IMR-90 (cell line): ENCODE measurements at regions not wholly inside any gene's neighbourhood (a gene's known extent, or its start where the extent isn't known, plus 50 kb on each side); places are given as distances from the start of the nearest gene placed in this dataset.

Experiments
- ATAC-seq: fragments of 200-7000 bp; cut with Tn5 transposase; 2 replicates; pipeline ENCODE4 v1.9.1; 2020; ENCODE audit warnings: low read depth, mild to moderate bottlenecking, moderate library complexity
- BruUV-seq: library from RNA; stranded (reverse); fragments of 400-500 nt; replicated peaks from 2 replicates; lab custom pipeline; 2021; lab: Mats Ljungman, UMichigan
- CTCF ChIA-PET: fragments of 300-600 bp; formaldehyde crosslinking; extraction: SDS; loops from one replicate; lab custom pipeline; 2021; ENCODE audit warnings: antibody characterized with exemption; lab: Yijun Ruan, JAX
- POLR2A ChIA-PET: fragments of 300-600 bp; sonication (Branson Sonifier 250); formaldehyde crosslinking; loops from one replicate; lab custom pipeline; 2022; ENCODE audit warnings: antibody characterized with exemption; ENCODE audit not compliant: unreplicated experiment; lab: Charles Lee
- DNase-seq: peaks from one replicate; pipeline ENCODE4 v3.0.0; 2013
- H2AFZ ChIP-seq: replicated peaks from 2 replicates; pipeline ENCODE3; 2013; ENCODE audit warnings: low read length, mild to moderate bottlenecking; ENCODE audit not compliant: poor library complexity
- H2AK5ac ChIP-seq: 2 replicates; pipeline ENCODE4 v1.6.1; 2013; ENCODE audit warnings: low read depth, low read length, inconsistent platforms
- H2AK9ac ChIP-seq: replicated peaks from 2 replicates; pipeline ENCODE3; 2013; ENCODE audit warnings: mild to moderate bottlenecking, low read depth, low read length, moderate library complexity; ENCODE audit not compliant: poor library complexity
- H2BK120ac ChIP-seq: 2 replicates; pipeline ENCODE4 v1.6.1; 2013; ENCODE audit warnings: low read depth, low read length, inconsistent platforms
- H2BK15ac ChIP-seq: 3 replicates; pipeline ENCODE4 v1.6.1; 2013; ENCODE audit warnings: low read depth, low read length, inconsistent platforms
- H2BK20ac ChIP-seq: 2 replicates; pipeline ENCODE4 v1.6.1; 2013; ENCODE audit warnings: low read depth, mild to moderate bottlenecking, inconsistent platforms, low read length, moderate library complexity
- H2BK5ac ChIP-seq: 2 replicates; pipeline ENCODE4 v1.6.1; 2013; ENCODE audit warnings: mild to moderate bottlenecking, low read depth, low read length, inconsistent platforms; ENCODE audit not compliant: poor library complexity, severe bottlenecking
- H3K14ac ChIP-seq: replicated peaks from 2 replicates; pipeline ENCODE4 v1.6.1; 2013; ENCODE audit warnings: low read depth, low read length, inconsistent platforms
- H3K18ac ChIP-seq: 2 replicates; pipeline ENCODE4 v1.6.1; 2013; ENCODE audit warnings: low read depth, low read length, control low read depth
- H3K23ac ChIP-seq: 2 replicates; pipeline ENCODE4 v1.6.1; 2013; ENCODE audit warnings: low read depth, low read length, inconsistent platforms
- H3K27ac ChIP-seq: 2 replicates; pipeline ENCODE4 v1.5.1; 2013; ENCODE audit warnings: mild to moderate bottlenecking, control low read depth, low read length; ENCODE audit not compliant: insufficient read depth
- H3K27me3 ChIP-seq: 2 replicates; pipeline ENCODE4 v1.6.1; 2013; ENCODE audit warnings: low read length; ENCODE audit not compliant: control insufficient read depth, insufficient read depth
- H3K36me3 ChIP-seq: 2 replicates; pipeline ENCODE4 v1.6.1; 2013; ENCODE audit warnings: low read length, mixed read lengths; ENCODE audit not compliant: control insufficient read depth, insufficient read depth
- H3K4ac ChIP-seq: 2 replicates; pipeline ENCODE4 v1.6.1; 2013; ENCODE audit warnings: low read depth, low read length, inconsistent platforms
- H3K4me1 ChIP-seq: 2 replicates; pipeline ENCODE4 v1.6.1; 2013; ENCODE audit warnings: low read length, mixed read lengths; ENCODE audit not compliant: control insufficient read depth, insufficient read depth
- H3K4me2 ChIP-seq: 2 replicates; pipeline ENCODE4 v1.6.1; 2013; ENCODE audit warnings: low read depth, mild to moderate bottlenecking, control low read depth, low read length, moderate library complexity
- H3K4me3 ChIP-seq: 2 replicates; pipeline ENCODE4 v1.5.1; 2013; ENCODE audit warnings: low read depth, mild to moderate bottlenecking, control low read depth, low read length, moderate library complexity; ENCODE audit not compliant: insufficient read depth
- H3K56ac ChIP-seq: 2 replicates; pipeline ENCODE4 v1.6.1; 2013; ENCODE audit warnings: low read length, inconsistent platforms; ENCODE audit not compliant: insufficient read depth; ENCODE audit errors: extremely low read depth
- H3K79me1 ChIP-seq, 2 experiments: 2 replicates each; pipeline ENCODE4 v1.6.1; 2013; ENCODE audit warnings: low read length in 2 of 2, inconsistent platforms in 1 of 2, low read depth in 1 of 2
- H3K9ac ChIP-seq: 2 replicates; pipeline ENCODE4 v1.6.1; 2013; ENCODE audit warnings: low read depth, low read length, control low read depth
- H3K9me1 ChIP-seq: 2 replicates; pipeline ENCODE4 v1.6.1; 2013; ENCODE audit warnings: low read length, inconsistent platforms; ENCODE audit not compliant: insufficient read depth
- H3K9me3 ChIP-seq: 2 replicates; pipeline ENCODE4 v1.6.1; 2013; ENCODE audit warnings: low read length; ENCODE audit not compliant: control insufficient read depth, insufficient read depth
- H4K20me1 ChIP-seq: 2 replicates; pipeline ENCODE4 v1.6.1; 2013; ENCODE audit warnings: low read length, inconsistent platforms; ENCODE audit not compliant: insufficient read depth
- H4K5ac ChIP-seq: 2 replicates; pipeline ENCODE4 v1.6.1; 2013; ENCODE audit warnings: mild to moderate bottlenecking, low read depth, low read length, control low read depth
- H4K8ac ChIP-seq, 2 experiments: 2 replicates each; pipeline ENCODE4 v1.6.1; 2013; ENCODE audit warnings: low read depth in 2 of 2, low read length in 2 of 2, control low read depth in 1 of 2, inconsistent platforms in 1 of 2
- H4K91ac ChIP-seq: 2 replicates; pipeline ENCODE4 v1.6.1; 2013; ENCODE audit warnings: low read depth, low read length, inconsistent platforms; ENCODE audit not compliant: insufficient read depth
- CEBPB ChIP-seq: IDR thresholded peaks from 2 replicates; pipeline ENCODE4 v1.6.1; 2012; ENCODE audit warnings: low read depth, low read length, improper control_type of control experiment
- FOS ChIP-seq: fragments of 150-350 bp; IDR thresholded peaks from 2 replicates; pipeline ENCODE4 v1.6.1; 2016; ENCODE audit warnings: low read depth, low read length
- MAFK ChIP-seq: IDR thresholded peaks from 2 replicates; pipeline ENCODE4 v1.6.1; 2012; ENCODE audit warnings: low read depth, low read length, improper control_type of control experiment
- MXI1 ChIP-seq: IDR thresholded peaks from 2 replicates; pipeline ENCODE4 v1.6.1; 2012; ENCODE audit warnings: low read depth, mild to moderate bottlenecking, low read length, moderate library complexity, borderline replicate concordance
- NFE2L2 ChIP-seq: fragments of 150-350 bp; IDR thresholded peaks from 2 replicates; pipeline ENCODE4 v1.6.1; 2016; ENCODE audit warnings: low read depth, mild to moderate bottlenecking, low read length
- SMC3 ChIP-seq: fragments of 150-350 bp; IDR thresholded peaks from 2 replicates; pipeline ENCODE4 v1.6.1; 2016; ENCODE audit warnings: low read depth, mild to moderate bottlenecking, antibody characterized with exemption, low read length, moderate library complexity
- WGBS, 2 experiments: methylation state at CpG; one replicate each; pipeline versions ENCODE4 v1.1.5 to v1.1.7; 2013; ENCODE audit warnings: missing lambda C conversion rate in 2 of 2; ENCODE audit not compliant: insufficient read length in 1 of 2; ENCODE audit errors: extremely low coverage in 2 of 2; 5-methylcytosine and 5-hydroxymethylcytosine counted together
- dilution Hi-C: fragments of 300-500 bp; cut with HindIII; formaldehyde crosslinking; loops from one replicate; pipeline ENCODE4 v1.14.3; 2018; ENCODE audit warnings: low sequenced_read_pairs; ENCODE audit not compliant: unreplicated experiment
- in situ Hi-C: fragments of 300-500 bp; cut with MboI; formaldehyde crosslinking; loops from 3 replicates; pipeline ENCODE4 v1.14.3; 2019; ENCODE audit warnings: low sequenced_read_pairs, inconsistent platforms, mixed read lengths
- intact Hi-C: fragments of 100-400 bp; cut with micrococcal nuclease; formaldehyde crosslinking; loops from 2 replicates; pipeline ENCODE4 v1.10.0; 2022

DNA sequence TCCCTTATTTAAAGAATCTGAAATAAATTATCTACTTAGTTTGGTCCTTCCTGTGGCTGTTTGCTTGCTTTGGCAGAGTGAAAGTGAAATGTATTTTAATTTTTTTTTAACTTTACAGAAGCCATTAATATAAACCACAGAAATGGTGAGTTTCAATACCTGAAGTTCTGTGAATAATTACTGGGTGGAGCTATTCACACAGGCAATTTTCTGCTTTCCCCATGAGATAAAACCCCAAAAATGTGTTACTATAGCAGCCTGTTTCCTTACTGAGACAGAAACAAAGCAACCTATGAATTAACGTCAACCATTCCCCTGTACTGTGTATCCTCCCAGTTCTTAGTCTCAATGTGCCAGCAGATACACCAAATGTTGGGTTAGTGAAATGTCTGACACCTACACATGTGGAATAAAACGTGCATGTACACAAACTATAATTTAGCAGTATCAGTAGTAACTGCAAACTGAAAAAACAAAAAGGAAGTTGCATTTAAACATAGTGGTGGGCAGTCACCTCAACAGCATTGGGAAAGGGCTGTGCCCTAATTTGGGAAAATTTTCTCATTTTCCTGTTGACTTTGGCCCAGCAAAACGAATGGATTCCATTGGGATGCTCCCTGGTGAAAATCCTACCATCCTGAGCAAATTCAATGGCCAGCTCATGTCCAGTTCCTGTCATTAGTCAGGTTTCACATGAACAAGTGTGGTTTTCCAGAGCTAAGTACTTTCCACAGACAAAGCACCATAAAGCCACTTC lies 73.1 kb upstream of the RMDN2 start:
- Histone ChIP-seq H3K9ac (no peak overlapping the region), H3K4ac (0 out of 2 replicates have a peak overlapping the region, but pooled peaks have one; percentile 31), H3K27me3 (no peaks in the 10 kb centered on the region), H4K8ac (no peak overlapping the region; a peak in 1 of 4 replicates), H2BK5ac (no peak overlapping the region), H2BK120ac (peak overlapping the region; percentile 2; the same call in 1 of the 2 replicates), H3K4me1 (peaks cover 14% of the 10 kb centered on the region), H2BK15ac (no peak overlapping the region), H2AFZ (no peak overlapping the region), H3K27ac (no peak overlapping the region), H3K4me3 (no peak overlapping the region), H3K56ac (no peak overlapping the region), H3K9me1 (peaks cover 11% of the 10 kb centered on the region), H3K79me1 (no peaks in the 10 kb centered on the region), H3K9me3 (no peaks in the 10 kb centered on the region), H3K23ac (no peak overlapping the region), H3K4me2 (no peak overlapping the region), H2BK20ac (peak overlapping the region; percentile 25; the same call in 1 of the 2 replicates), H2AK5ac (no peak overlapping the region), H3K14ac (no peak overlapping the region), H4K91ac (no peak overlapping the region), H4K20me1 (no peaks in the 10 kb centered on the region), H2AK9ac (no peak overlapping the region), H3K36me3 (no peaks in the 10 kb centered on the region), H4K5ac (no peak overlapping the region), H3K18ac (no peak overlapping the region)
- ChIA-PET CTCF (no interaction called here), POLR2A (no interaction called here)
- dilution Hi-C loops (no loop called here), in situ Hi-C loops (no loop called here), intact Hi-C loops (no loop called here)
- DNase-seq (no peak), ATAC-seq (no peak)
- BruUV-seq, result no TSS peak
- WGBS, 2 experiments, result 20% methylated on average over 1 of the region's 3 CpGs; no CpG with 5 or more reads in 1 of the 2 experiments
- TF ChIP-seq CEBPB, result no peak
- no peak for TF ChIP-seq MXI1
- no peak for TF ChIP-seq NFE2L2
- TF ChIP-seq SMC3, result no peak
- no peak for TF ChIP-seq MAFK
- TF ChIP-seq FOS, result no peak
